ENCODE measurements at regions not wholly inside any gene's neighbourhood (a gene's known extent, or its start where the extent isn't known, plus 50 kb on each side); places are given as distances from the start of the nearest gene placed in this dataset.
A peak's percentile ranks its signal among the peaks of the same experiment; 100 is the strongest.
"Not testable (repeated sequence)": the region's sequence is repeated elsewhere in the genome, so short reads cannot be mapped to it uniquely, and the experiment has no call there.

- H3K4me3 ChIP-seq (ENCODE audit: insufficient read depth, low read depth, low read length): no peak overlapping the region
Observed at GRCh38 chr6:49233483-49233882, 229.6 kb downstream of the MMUT start.

DNA sequence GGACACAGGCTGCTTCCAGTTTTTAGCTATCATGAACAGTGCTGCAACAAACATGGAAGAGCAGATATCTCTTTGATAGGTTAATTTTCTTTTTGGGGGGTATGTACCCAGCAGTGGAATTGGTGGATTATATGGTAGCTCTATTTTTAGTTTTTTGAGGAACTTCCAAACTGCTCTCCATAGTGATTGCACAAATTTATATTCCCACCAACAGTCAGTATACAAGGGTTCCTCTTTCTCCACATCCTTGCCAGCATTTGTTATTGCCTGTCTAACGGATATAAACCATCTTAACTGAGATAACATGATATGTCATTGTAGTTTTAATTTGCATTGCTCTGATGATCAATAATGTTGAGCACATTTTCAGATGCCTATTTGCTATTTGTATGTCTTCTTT is 237.6 kb downstream of the MMUT start:
- Histone ChIP-seq H3K27me3 (ENCODE audit: control insufficient read depth, insufficient read depth, low read length) (no peaks in the 10 kb centered on the region), H3K36me3 (replicated peaks; ENCODE audit: control insufficient read depth, insufficient read depth, low read length) (no peaks in the 10 kb centered on the region), H3K4me3 (ENCODE audit: insufficient read depth, low read depth, low read length) (no peak overlapping the region)
- no peak for DNase-seq

More at GRCh38 chr6:49233483-49233882, 229.6 kb downstream of the MMUT start:
- Histone ChIP-seq H3K27me3 (ENCODE audit: control insufficient read depth, insufficient read depth, low read length) (no peaks in the 10 kb centered on the region), H3K36me3 (replicated peaks; ENCODE audit: control insufficient read depth, insufficient read depth, low read length) (no peaks in the 10 kb centered on the region)
- no peak for DNase-seq

DNA sequence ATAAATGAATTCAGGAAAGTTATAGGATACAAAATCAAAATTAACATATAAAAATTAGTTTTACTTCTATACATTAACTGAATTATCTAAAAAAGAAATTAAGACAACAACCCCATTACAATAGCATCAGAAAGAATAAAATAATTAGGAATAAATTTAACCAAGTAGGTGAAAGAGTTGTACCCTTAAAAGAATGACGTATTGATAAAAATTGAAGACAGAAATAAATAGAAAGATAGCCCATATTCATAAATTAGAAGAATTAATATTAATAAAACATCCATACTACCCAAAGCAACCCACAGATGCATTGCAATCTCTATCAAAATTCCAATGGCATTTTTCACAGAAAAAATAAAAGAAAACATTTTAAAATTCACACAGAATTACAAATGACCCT is 242.8 kb downstream of the MMUT start:
- H3K27me3 ChIP-seq (ENCODE audit: control insufficient read depth, insufficient read depth, low read length): no peaks in the 10 kb centered on the region
- DNase-seq: no peak
- H3K36me3 ChIP-seq (replicated peaks; ENCODE audit: control insufficient read depth, insufficient read depth, low read length): no peaks in the 10 kb centered on the region
- H3K4me3 ChIP-seq (ENCODE audit: insufficient read depth, low read depth, low read length): no peak overlapping the region

- H3K4me3 ChIP-seq (ENCODE audit: insufficient read depth, low read depth, low read length): no peak overlapping the region
- no peak for DNase-seq
- no peaks in the 10 kb centered on the region for H3K36me3 ChIP-seq (replicated peaks; ENCODE audit: control insufficient read depth, insufficient read depth, low read length)
- H3K27me3 ChIP-seq (ENCODE audit: control insufficient read depth, insufficient read depth, low read length): no peaks in the 10 kb centered on the region
Observed at GRCh38 chr6:49205526-49205925, 257.5 kb downstream of the MMUT start.

- no peaks in the 10 kb centered on the region for H3K36me3 ChIP-seq (replicated peaks; ENCODE audit: control insufficient read depth, insufficient read depth, low read length)
- no peak overlapping the region for H3K4me3 ChIP-seq (ENCODE audit: insufficient read depth, low read depth, low read length)
- DNase-seq: no peak
- H3K27me3 ChIP-seq (ENCODE audit: control insufficient read depth, insufficient read depth, low read length): no peaks in the 10 kb centered on the region
Observed at GRCh38 chr6:49202924-49203536, 260.0 kb downstream of the MMUT start.

DNA sequence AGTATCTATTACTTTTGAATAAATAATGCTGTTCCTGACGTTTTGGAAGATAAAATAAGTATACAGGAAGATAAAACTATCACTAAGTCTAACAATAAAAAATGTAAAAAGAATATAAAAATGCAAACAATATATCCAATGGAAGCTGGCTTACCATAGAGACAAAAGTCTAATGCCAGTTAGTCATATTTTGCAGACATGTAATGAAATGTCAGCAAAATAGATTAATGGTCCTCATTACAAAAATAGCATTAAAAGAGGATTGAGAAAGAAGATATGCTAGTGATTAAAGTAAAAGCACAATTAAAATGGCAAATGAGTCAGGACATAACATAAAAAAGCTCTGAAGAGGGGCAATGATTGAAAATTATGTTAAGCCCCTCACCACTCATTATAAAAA is 265.0 kb downstream of the MMUT start:
- no peak for DNase-seq
- Histone ChIP-seq H3K36me3 (replicated peaks; ENCODE audit: control insufficient read depth, insufficient read depth, low read length) (no peaks in the 10 kb centered on the region), H3K27me3 (ENCODE audit: control insufficient read depth, insufficient read depth, low read length) (no peaks in the 10 kb centered on the region), H3K4me3 (ENCODE audit: insufficient read depth, low read depth, low read length) (no peak overlapping the region)

GRCh38 chr6:49162379-49162778 is 300.7 kb downstream of the MMUT start:
- not testable (repeated sequence) for H3K27me3 ChIP-seq (ENCODE audit: control insufficient read depth, insufficient read depth, low read length); H3K36me3 ChIP-seq (replicated peaks; ENCODE audit: control insufficient read depth, insufficient read depth, low read length); H3K4me3 ChIP-seq (ENCODE audit: insufficient read depth, low read depth, low read length); DNase-seq

GRCh38 chr6:49155316-49155715 is 307.7 kb downstream of the MMUT start:
- no peak for DNase-seq
- no peak overlapping the region for H3K4me3 ChIP-seq (ENCODE audit: insufficient read depth, low read depth, low read length)
- no peaks in the 10 kb centered on the region for H3K27me3 ChIP-seq (ENCODE audit: control insufficient read depth, insufficient read depth, low read length)

GRCh38 chr6:49151957-49152356 is 311.1 kb downstream of the MMUT start:
- Histone ChIP-seq H3K4me3 (ENCODE audit: insufficient read depth, low read depth, low read length) (no peak overlapping the region), H3K36me3 (replicated peaks; ENCODE audit: control insufficient read depth, insufficient read depth, low read length) (no peaks in the 10 kb centered on the region), H3K27me3 (ENCODE audit: control insufficient read depth, insufficient read depth, low read length) (no peaks in the 10 kb centered on the region)
- DNase-seq: no peak

More at GRCh38 chr6:49155316-49155715, 307.7 kb downstream of the MMUT start:
- no peaks in the 10 kb centered on the region for H3K36me3 ChIP-seq (replicated peaks; ENCODE audit: control insufficient read depth, insufficient read depth, low read length)

GRCh38 chr6:49151461-49151860 is 311.6 kb downstream of the MMUT start:
- Histone ChIP-seq H3K27me3 (ENCODE audit: control insufficient read depth, insufficient read depth, low read length) (no peaks in the 10 kb centered on the region), H3K36me3 (replicated peaks; ENCODE audit: control insufficient read depth, insufficient read depth, low read length) (no peaks in the 10 kb centered on the region), H3K4me3 (ENCODE audit: insufficient read depth, low read depth, low read length) (no peak overlapping the region)
- no peak for DNase-seq

DNA sequence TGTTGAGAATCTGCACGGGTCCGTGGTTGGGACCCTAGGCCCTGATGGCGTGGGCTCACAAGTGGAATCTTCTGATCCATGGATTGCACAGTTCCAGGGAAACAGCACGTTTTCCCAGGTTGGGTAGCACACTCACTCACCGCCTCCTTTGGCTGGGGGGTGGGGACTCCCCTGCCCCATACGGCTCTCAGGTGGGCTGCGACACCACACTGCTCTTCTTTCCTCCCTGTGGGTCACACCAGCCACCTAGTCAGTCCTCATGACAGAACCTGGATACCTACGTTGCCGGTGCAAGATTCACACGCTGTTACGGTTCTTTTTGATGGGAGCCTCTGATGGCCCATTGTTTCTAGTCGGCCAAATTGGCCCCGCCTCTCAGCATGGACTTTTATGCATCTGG is 312.0 kb downstream of the MMUT start:
- no peak for DNase-seq
- H3K36me3 ChIP-seq (replicated peaks; ENCODE audit: control insufficient read depth, insufficient read depth, low read length): no peaks in the 10 kb centered on the region
- no peak overlapping the region for H3K4me3 ChIP-seq (ENCODE audit: insufficient read depth, low read depth, low read length)
- H3K27me3 ChIP-seq (ENCODE audit: control insufficient read depth, insufficient read depth, low read length): no peaks in the 10 kb centered on the region

DNA sequence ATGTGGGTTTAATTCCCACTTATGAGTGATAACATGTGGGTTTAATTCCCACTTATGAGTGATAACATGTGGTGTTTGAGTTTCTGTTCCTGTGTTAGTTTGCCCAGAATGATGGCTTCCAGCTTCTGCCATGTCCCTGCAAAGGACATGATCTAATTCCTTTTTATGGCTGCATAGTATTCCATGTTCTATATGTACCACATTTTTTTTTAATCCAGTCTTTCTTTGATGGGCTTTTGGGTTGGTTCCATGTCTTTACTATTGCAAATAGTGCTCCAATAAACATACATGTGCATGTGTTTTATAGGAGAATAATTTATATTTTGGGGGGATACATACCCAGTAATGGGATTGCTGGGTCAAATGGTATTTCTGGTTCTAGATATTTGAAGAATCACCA is 317.8 kb downstream of the MMUT start:
- no peaks in the 10 kb centered on the region for H3K36me3 ChIP-seq (replicated peaks; ENCODE audit: control insufficient read depth, insufficient read depth, low read length)

DNA sequence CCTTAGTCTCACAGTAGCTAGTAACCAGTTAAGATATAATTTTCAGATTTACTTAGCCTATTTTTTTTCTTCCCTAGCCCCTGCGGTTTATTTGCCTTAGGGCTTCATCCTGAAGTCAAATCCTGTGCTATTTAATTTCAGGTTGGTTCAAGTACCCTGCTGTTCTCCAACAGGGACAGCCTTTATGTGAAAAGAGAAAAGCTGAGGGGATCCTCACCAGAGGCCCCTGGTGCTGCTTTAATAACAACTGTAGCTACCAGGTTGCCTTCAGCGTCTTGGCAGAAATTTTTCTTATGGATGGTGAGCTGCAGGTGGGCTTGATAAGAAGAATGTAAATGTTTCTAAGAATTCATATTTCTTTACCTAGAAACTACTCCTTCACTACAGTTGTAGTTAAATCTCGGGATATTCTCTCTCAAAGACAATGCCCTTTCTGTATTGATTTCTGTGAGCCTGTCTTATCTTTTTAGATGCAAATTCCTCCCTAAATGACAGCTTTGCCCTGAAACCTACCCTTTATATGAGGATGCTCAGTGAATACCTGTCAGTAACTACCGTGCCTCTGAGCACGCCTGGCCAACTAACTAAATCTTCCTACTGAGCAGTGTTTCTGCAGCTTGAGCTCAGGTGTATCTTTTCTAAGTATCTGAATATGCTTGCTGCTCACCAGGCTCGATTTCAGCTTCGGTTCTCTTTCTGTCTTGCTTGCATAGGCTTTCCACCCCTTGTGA is 320.5 kb downstream of the MMUT start:
- Histone ChIP-seq H3K4me3 (ENCODE audit: insufficient read depth, low read depth, low read length) (no peak overlapping the region), H3K27me3 (ENCODE audit: control insufficient read depth, insufficient read depth, low read length) (no peaks in the 10 kb centered on the region), H3K36me3 (replicated peaks; ENCODE audit: control insufficient read depth, insufficient read depth, low read length) (no peaks in the 10 kb centered on the region)
- peak; percentile 22 for DNase-seq

More for the DNA sequence above, 317.8 kb downstream of the MMUT start:
- no peaks in the 10 kb centered on the region for H3K27me3 ChIP-seq (ENCODE audit: control insufficient read depth, insufficient read depth, low read length)
- DNase-seq: no peak
- H3K4me3 ChIP-seq (ENCODE audit: insufficient read depth, low read depth, low read length): no peak overlapping the region

DNA sequence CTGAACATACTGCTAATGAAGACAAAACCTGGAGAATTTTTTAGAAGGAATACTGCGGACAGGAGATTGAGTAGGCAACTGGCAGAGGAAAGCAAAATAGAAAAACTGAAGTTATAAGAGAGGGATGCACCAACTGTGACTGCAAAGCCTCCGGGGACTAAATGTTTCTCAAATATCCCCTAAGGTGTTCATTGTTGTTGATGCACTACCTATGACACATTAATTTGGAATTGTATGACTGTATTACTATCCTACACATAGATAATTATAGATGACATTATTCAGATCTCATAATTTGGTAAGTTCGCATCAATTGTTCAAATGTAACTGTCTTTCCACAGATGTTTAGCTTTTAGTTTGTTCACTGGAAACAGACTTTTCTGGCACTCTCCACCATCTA is 341.1 kb downstream of the MMUT start:
- Histone ChIP-seq H3K36me3 (replicated peaks; ENCODE audit: control insufficient read depth, insufficient read depth, low read length) (no peaks in the 10 kb centered on the region), H3K27me3 (ENCODE audit: control insufficient read depth, insufficient read depth, low read length) (no peaks in the 10 kb centered on the region), H3K4me3 (ENCODE audit: insufficient read depth, low read depth, low read length) (no peak overlapping the region)
- DNase-seq: no peak

GRCh38 chr6:49118478-49118877 is 344.6 kb downstream of the MMUT start:
- Histone ChIP-seq H3K27me3 (ENCODE audit: control insufficient read depth, insufficient read depth, low read length) (no peaks in the 10 kb centered on the region), H3K36me3 (replicated peaks; ENCODE audit: control insufficient read depth, insufficient read depth, low read length) (no peaks in the 10 kb centered on the region), H3K4me3 (ENCODE audit: insufficient read depth, low read depth, low read length) (no peak overlapping the region)
- DNase-seq: no peak

All from H7 (cell line).